ENCODE measurements at regions not wholly inside any gene's neighbourhood (a gene's known extent, or its start where the extent isn't known, plus 50 kb on each side); places are given as distances from the start of the nearest gene placed in this dataset.

DNA sequence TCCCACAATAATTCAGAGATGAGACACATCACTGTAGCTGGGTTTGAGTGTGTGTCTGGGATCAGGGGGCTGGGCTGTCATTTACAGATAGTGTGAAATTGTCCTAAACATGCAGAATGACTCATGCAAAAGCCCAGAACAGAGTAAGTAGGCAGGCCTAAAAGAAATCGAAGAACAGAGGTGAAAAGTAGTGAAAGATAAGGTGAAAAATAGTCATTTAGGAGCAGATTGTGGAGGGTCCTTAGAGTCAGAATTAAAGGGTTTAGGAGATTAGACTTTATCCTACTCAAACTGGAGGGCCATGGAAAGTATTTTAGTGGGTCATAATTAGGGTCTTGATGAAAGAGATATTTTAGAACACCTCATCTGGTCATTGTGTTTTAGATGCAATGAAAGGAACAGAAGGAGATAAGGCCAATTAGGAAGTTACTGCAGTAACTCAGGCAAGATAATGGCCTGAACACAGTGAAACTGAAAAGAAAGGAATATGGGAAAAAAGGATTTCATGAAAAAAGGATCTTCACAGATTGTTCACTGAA lies 58.3 kb upstream of the NEBL start:
- intact Hi-C loops (cut with micrococcal nuclease; ENCODE audit: unreplicated experiment): no loop called here
- Histone ChIP-seq H3K79me2 (ENCODE audit: low read depth) (no peaks in the 10 kb centered on the region), H3K27ac (no peak overlapping the region), H3K36me3 (ENCODE audit: low read depth) (no peaks in the 10 kb centered on the region), H4K20me1 (ENCODE audit: insufficient read depth) (no peaks in the 10 kb centered on the region), H3F3A (ENCODE audit: insufficient read depth, low read depth) (no peaks in the 10 kb centered on the region), H3K9me2 (ENCODE audit: insufficient read depth) (no peaks in the 10 kb centered on the region), H2AFZ (no peak overlapping the region), H3K4me3 (no peak overlapping the region), H3K9me3 (ENCODE audit: insufficient read depth, low read depth) (no peaks in the 10 kb centered on the region), H3K4me2 (no peak overlapping the region), H3K27me3 (ENCODE audit: insufficient read depth, low read depth) (no peaks in the 10 kb centered on the region), H3K4me1 (replicated peaks; ENCODE audit: insufficient read depth) (no peaks in the 10 kb centered on the region)
- CTCF ChIA-PET: no interaction called here
- DNase-seq: no peak
- BruUV-seq (replicated peaks): no TSS peak
- TF ChIP-seq EZH2 (IDR thresholded peaks at IDR 0.05; ENCODE audit: low read depth) (no peak), CTCF (conservative IDR thresholded peaks at IDR 0.05) (no peak)
- POLR2A ChIA-PET (ENCODE audit: unreplicated experiment): no interaction called here

DNA sequence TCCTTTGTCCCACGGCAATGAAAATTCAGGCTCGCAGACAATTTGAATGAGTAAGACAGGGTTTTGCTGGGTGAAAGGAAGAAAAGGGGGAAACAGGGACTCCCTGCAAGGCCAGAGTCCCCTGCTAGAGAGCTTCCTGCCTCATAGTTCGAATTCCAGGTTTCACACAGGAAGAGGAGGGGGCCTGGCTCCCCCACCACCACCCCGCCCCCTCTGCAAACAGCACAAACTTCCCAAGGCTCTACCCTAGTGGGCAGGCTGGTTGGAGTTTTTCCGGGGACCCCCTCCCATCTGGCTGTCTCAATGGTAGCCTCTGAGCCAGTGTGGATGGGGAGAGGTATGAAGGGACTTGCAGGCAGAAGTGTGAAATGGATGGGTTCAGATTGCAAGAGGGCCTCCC lies 57.4 kb upstream of the NEBL start:
- H3K4me1 ChIP-seq (replicated peaks; ENCODE audit: insufficient read depth): no peaks in the 10 kb centered on the region
- POLR2A ChIA-PET (ENCODE audit: unreplicated experiment): no interaction called here
- intact Hi-C loops (cut with micrococcal nuclease; ENCODE audit: unreplicated experiment): no loop called here
- BruUV-seq (replicated peaks): no TSS peak
- H3K79me2 ChIP-seq (ENCODE audit: low read depth): no peaks in the 10 kb centered on the region
- DNase-seq: no peak
- H3F3A ChIP-seq (ENCODE audit: insufficient read depth, low read depth): no peaks in the 10 kb centered on the region
- no peaks in the 10 kb centered on the region for H4K20me1 ChIP-seq (ENCODE audit: insufficient read depth)
- no peak overlapping the region for H3K4me2 ChIP-seq
- no peaks in the 10 kb centered on the region for H3K9me3 ChIP-seq (ENCODE audit: insufficient read depth, low read depth)
- no peak overlapping the region for H3K27ac ChIP-seq
- no peaks in the 10 kb centered on the region for H3K27me3 ChIP-seq (ENCODE audit: insufficient read depth, low read depth)
- H3K36me3 ChIP-seq (ENCODE audit: low read depth): no peaks in the 10 kb centered on the region
- H3K4me3 ChIP-seq: no peak overlapping the region
- no peak overlapping the region for H2AFZ ChIP-seq
- H3K9me2 ChIP-seq (ENCODE audit: insufficient read depth): no peaks in the 10 kb centered on the region
- CTCF ChIA-PET: no interaction called here
- TF ChIP-seq EZH2 (IDR thresholded peaks at IDR 0.05; ENCODE audit: low read depth): no peak
- TF ChIP-seq CTCF (conservative IDR thresholded peaks at IDR 0.05): no peak

GRCh38 chr10:20953120-20953519 lies 56.0 kb upstream of the NEBL start:
- Histone ChIP-seq H3K4me1 (replicated peaks; ENCODE audit: insufficient read depth) (no peaks in the 10 kb centered on the region), H3K4me3 (no peak overlapping the region), H3K4me2 (no peak overlapping the region), H2AFZ (no peak overlapping the region), H3K9me2 (ENCODE audit: insufficient read depth) (no peaks in the 10 kb centered on the region), H3K27me3 (ENCODE audit: insufficient read depth, low read depth) (no peaks in the 10 kb centered on the region), H4K20me1 (ENCODE audit: insufficient read depth) (no peaks in the 10 kb centered on the region), H3K36me3 (ENCODE audit: low read depth) (no peaks in the 10 kb centered on the region), H3K27ac (no peak overlapping the region), H3K79me2 (ENCODE audit: low read depth) (no peaks in the 10 kb centered on the region), H3K9me3 (ENCODE audit: insufficient read depth, low read depth) (no peaks in the 10 kb centered on the region), H3F3A (ENCODE audit: insufficient read depth, low read depth) (no peaks in the 10 kb centered on the region)
- DNase-seq: no peak
- no TSS peak for BruUV-seq (replicated peaks)
- intact Hi-C loops (cut with micrococcal nuclease; ENCODE audit: unreplicated experiment): no loop called here
- ChIA-PET POLR2A (ENCODE audit: unreplicated experiment) (no interaction called here), CTCF (no interaction called here)
- TF ChIP-seq CTCF (conservative IDR thresholded peaks at IDR 0.05): no peak
- no peak for TF ChIP-seq EZH2 (IDR thresholded peaks at IDR 0.05; ENCODE audit: low read depth)
